Esophagus muscularis mucosa (tissue), 4 donors: ENCODE measurements at regions not wholly inside any gene's neighbourhood (a gene's known extent, or its start where the extent isn't known, plus 50 kb on each side); places are given as distances from the start of the nearest gene placed in this dataset.

Experiments
- DNase-seq: peaks from one replicate; pipeline ENCODE4 v3.0.0-alpha.2; 2017; ENCODE audit errors: extremely low spot score
- H3K27ac ChIP-seq, 4 donors: fragments of 200-600 bp; sonication (generic); replicated peaks in 1 of 4; 1 replicate in 3 of 4; 2 replicates in 1 of 4; pipeline ENCODE4 v1.5.1; 2016 to 2019; ENCODE audit warnings: mild to moderate bottlenecking in 1 of 4
- H3K27me3 ChIP-seq, 4 donors: fragments of 200-600 bp; sonication (generic); one replicate each; pipeline versions ENCODE4 v1.5.1 to v1.6.0; 2016 to 2019
- H3K36me3 ChIP-seq, 4 donors: fragments of 200-600 bp; sonication (generic); one replicate each; pipeline ENCODE4 v1.5.1; 2016 to 2019
- H3K4me1 ChIP-seq, 4 donors: fragments of 200-600 bp; sonication (generic); one replicate each; pipeline ENCODE4 v1.5.1; 2016 to 2019
- H3K4me3 ChIP-seq, 4 donors: fragments of 200-600 bp; sonication (generic); 1 replicate in 2 of 4; 2 replicates in 2 of 4; pipeline ENCODE4 v1.5.1; 2016 to 2019; ENCODE audit warnings: mild to moderate bottlenecking in 4 of 4, moderate library complexity in 1 of 4
- H3K9me3 ChIP-seq, 4 donors: fragments of 200-600 bp; sonication (generic); 1 replicate in 3 of 4; 2 replicates in 1 of 4; pipeline ENCODE4 v1.5.1; 2016 to 2019
- EP300 ChIP-seq: sonication (generic); formaldehyde crosslinking; IDR thresholded peaks from one replicate; pipeline ENCODE4 v1.6.1; 2017; ENCODE audit warnings: antibody characterized with exemption
- POLR2A ChIP-seq: fragments of 450-650 bp; IDR thresholded peaks from one replicate; pipeline ENCODE4 v1.6.1; 2017; ENCODE audit warnings: antibody characterized with exemption, moderate library complexity, mild to moderate bottlenecking, low read depth
- POLR2AphosphoS5 ChIP-seq, 2 donors: sonication (generic); formaldehyde crosslinking; IDR thresholded peaks; one replicate each; pipeline ENCODE4 v1.6.1; 2017; ENCODE audit warnings: antibody characterized with exemption in 2 of 2
- WGBS: methylation state at CpG from one replicate; pipeline ENCODE4 v1.1.5; 2018; 5-methylcytosine and 5-hydroxymethylcytosine counted together
- intact Hi-C: fragments of 100-400 bp; cut with DNase I; formaldehyde crosslinking; loops from one replicate; pipeline ENCODE4 v1.15.1; 2023
- TF ChIP-seq, protein P1 (sequence below), 3 experiments: fragments of 200-600 bp in 2 of 3; fragments of 450-650 bp in 1 of 3; sonication (generic) in 2 of 3; IDR thresholded peaks; one replicate each; pipeline ENCODE4 v1.5.1; 2017 to 2019; ENCODE audit warnings: antibody characterized with exemption in 3 of 3, mild to moderate bottlenecking in 2 of 3, moderate library complexity in 1 of 3

DNA sequence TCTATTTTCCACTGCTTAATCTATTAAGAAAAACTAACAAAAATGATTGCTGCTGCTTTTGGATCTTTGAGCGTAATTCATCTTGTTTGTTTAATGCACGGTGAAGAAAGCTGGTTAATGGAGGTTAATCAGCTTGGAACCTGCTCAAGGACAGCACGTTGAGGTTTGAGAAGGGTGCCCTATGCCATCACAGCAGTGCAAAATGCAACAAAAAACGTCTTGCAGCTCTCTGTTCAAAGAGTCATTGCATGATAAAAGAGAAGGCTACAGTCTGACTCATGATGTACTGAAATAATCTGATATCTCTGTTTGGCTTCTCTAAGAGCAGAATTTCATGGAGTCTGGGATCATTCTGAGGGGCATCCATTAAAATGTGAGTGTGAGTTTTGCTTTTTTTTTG is 80.6 kb upstream of the PREP start:
- TF ChIP-seq, protein P1, sequence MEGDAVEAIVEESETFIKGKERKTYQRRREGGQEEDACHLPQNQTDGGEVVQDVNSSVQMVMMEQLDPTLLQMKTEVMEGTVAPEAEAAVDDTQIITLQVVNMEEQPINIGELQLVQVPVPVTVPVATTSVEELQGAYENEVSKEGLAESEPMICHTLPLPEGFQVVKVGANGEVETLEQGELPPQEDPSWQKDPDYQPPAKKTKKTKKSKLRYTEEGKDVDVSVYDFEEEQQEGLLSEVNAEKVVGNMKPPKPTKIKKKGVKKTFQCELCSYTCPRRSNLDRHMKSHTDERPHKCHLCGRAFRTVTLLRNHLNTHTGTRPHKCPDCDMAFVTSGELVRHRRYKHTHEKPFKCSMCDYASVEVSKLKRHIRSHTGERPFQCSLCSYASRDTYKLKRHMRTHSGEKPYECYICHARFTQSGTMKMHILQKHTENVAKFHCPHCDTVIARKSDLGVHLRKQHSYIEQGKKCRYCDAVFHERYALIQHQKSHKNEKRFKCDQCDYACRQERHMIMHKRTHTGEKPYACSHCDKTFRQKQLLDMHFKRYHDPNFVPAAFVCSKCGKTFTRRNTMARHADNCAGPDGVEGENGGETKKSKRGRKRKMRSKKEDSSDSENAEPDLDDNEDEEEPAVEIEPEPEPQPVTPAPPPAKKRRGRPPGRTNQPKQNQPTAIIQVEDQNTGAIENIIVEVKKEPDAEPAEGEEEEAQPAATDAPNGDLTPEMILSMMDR (IDR thresholded peaks at IDR 0.05), result no peak
- TF ChIP-seq POLR2AphosphoS5 (IDR thresholded peaks at IDR 0.05) (no peak), POLR2A (no peak), EP300 (no peak)
- H3K27ac ChIP-seq, result no peak overlapping the region
- DNase-seq, result no peak
- intact Hi-C loops, result loop anchor here (10.0 kb wide), 2 partner anchors 511 to 601 kb away; partner anchors contain the start of gene PRDM1
- no peaks in the 10 kb centered on the region for H3K9me3 ChIP-seq
- no peaks in the 10 kb centered on the region for H3K36me3 ChIP-seq
- WGBS, result 64% methylated on average over 4 of the region's 4 CpGs
- H3K27me3 ChIP-seq, result no peaks in the 10 kb centered on the region
- no peak overlapping the region for H3K4me3 ChIP-seq
- peaks cover 8 to 39% (median 34%) of the 10 kb centered on the region in 4 donors for H3K4me1 ChIP-seq

DNA sequence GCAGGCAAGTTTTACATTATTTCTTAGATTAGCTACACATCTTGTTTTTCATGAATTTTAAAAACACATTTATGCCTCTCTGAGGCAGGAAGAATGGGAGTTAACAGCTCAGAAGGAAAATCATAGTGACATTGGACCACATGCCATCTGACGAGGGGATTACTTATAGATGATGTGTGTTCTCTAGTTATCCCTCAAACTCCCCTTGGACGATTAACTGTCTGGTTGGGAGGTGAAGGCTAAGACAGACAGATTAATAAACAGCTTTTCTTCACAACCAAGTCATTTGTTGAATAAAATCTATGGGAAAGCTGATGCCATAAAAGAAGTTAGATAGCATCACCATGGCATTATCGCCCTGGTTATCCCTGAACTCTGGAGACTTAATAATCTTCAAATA is 80.0 kb upstream of the PREP start:
- H3K4me1 ChIP-seq, result peaks cover 4 to 34% (median 29%) of the 10 kb centered on the region in 4 donors
- WGBS, result 82% methylated on average over 3 of the region's 3 CpGs
- DNase-seq, result no peak
- no peak for TF ChIP-seq EP300
- TF ChIP-seq, protein P1 (IDR thresholded peaks at IDR 0.05), result no peak
- no peak for TF ChIP-seq POLR2A
- TF ChIP-seq POLR2AphosphoS5 (IDR thresholded peaks at IDR 0.05), result no peak
- H3K27me3 ChIP-seq, result no peaks in the 10 kb centered on the region
- H3K36me3 ChIP-seq, result no peaks in the 10 kb centered on the region
- no peaks in the 10 kb centered on the region for H3K9me3 ChIP-seq
- no peak overlapping the region for H3K4me3 ChIP-seq
- no peak overlapping the region for H3K27ac ChIP-seq
- intact Hi-C loops, result loop anchor here (10.0 kb wide), 2 partner anchors 512 to 602 kb away; partner anchors contain the start of gene PRDM1

DNA sequence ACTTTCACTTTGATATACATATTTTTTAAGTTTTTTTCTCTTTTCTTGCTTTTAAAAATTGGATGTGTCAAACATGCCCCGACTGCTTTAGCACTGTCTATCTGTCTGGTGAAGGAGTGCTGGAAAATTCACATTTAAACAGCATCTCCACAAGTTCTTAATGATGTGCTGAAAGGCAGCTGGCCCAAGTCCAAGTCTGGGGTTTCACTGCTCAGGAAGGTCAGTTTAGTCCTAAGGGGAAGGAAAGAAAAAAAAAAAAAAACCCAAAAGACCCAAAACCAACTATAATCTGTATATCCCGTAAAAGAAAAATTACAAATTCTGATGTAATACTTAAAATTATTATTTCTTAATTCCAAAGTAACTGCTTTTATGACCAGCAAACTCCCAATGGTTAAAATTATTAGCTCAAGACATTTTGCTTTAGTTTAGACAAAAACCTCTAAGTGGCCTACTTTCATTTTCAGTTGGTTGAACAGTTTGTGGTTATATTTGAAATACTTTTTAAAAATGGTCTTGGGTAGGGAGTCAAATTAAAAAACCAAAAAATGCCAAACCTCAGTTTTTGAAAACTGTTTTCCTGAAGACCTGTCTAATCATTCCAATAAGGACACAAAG is 79.5 kb upstream of the PREP start:
- Histone ChIP-seq H3K36me3 (no peaks in the 10 kb centered on the region), H3K27me3 (no peaks in the 10 kb centered on the region), H3K9me3 (peaks cover 0 to under 1% (median 0%) of the 10 kb centered on the region in 4 donors), H3K27ac (no peak overlapping the region), H3K4me1 (peaks cover 4 to 33% (median 28%) of the 10 kb centered on the region in 4 donors), H3K4me3 (no peak overlapping the region)
- 34% methylated on average over 2 of the region's 2 CpGs for WGBS
- no peak for DNase-seq
- intact Hi-C loops, result loop anchor here (10.0 kb wide), 2 partner anchors 512 to 602 kb away; partner anchors contain the start of gene PRDM1
- TF ChIP-seq POLR2A (no peak), POLR2AphosphoS5 (IDR thresholded peaks at IDR 0.05) (no peak), EP300 (no peak)
- TF ChIP-seq, protein P1 (IDR thresholded peaks at IDR 0.05), result no peak

DNA sequence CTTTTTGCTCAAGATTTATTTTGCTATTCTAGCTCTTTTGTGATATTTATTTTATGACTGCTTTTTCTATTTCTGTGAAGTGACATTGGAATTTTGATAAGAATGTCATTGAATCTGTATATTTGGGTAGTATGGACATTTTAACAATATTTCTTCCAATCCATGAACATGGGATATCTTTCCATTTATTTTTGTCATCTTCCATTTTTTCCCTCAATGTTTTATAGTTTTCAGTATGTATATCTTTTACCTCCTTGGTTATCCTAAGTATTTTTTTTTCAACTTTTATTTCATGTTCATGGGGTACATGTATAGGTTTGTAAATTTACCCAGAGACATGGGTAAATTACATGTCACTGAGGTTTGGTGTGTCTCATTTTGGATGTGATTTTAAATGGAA is 74.1 kb upstream of the PREP start:
- DNase-seq, result no peak
- H3K27ac ChIP-seq, result no peak overlapping the region
- H3K9me3 ChIP-seq, result peaks cover 0 to 10% (median 9%) of the 10 kb centered on the region in 4 donors
- intact Hi-C loops, result no loop called here
- H3K36me3 ChIP-seq, result no peaks in the 10 kb centered on the region
- H3K27me3 ChIP-seq, result no peaks in the 10 kb centered on the region
- H3K4me1 ChIP-seq, result peaks cover 1 to 11% (median 9%) of the 10 kb centered on the region in 4 donors
- no peak for TF ChIP-seq EP300
- TF ChIP-seq, protein P1 (IDR thresholded peaks at IDR 0.05), result no peak
- no peak for TF ChIP-seq POLR2AphosphoS5 (IDR thresholded peaks at IDR 0.05)
- no peak overlapping the region for H3K4me3 ChIP-seq

DNA sequence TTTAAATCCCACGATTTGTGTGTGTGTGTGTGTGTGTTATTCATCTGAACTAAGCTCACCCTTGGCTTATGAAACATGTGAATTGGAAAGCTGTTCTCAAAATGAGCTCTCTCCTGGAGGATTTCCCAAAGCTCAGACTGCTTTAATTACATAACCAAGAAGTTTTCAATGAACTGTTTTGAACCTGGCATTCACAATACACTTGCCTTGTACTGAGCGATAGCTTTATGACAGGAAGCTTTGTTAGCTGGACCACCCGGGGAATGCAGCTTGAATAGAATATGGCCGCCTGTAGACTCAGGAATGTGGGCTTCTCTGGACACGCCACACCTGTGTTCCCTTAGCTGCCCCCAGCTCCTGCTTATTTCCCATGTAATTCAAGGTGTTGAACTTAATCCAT is 71.4 kb upstream of the PREP start:
- DNase-seq, result no peak
- H3K36me3 ChIP-seq, result no peaks in the 10 kb centered on the region
- H3K27ac ChIP-seq, result no peak overlapping the region
- TF ChIP-seq POLR2A (no peak), EP300 (no peak), POLR2AphosphoS5 (IDR thresholded peaks at IDR 0.05) (no peak)
- TF ChIP-seq, protein P1 (IDR thresholded peaks at IDR 0.05), result no peak
- WGBS, result 34% methylated on average over 4 of the region's 5 CpGs
- H3K4me3 ChIP-seq, result no peak overlapping the region
- intact Hi-C loops, result no loop called here
- no peaks in the 10 kb centered on the region for H3K27me3 ChIP-seq
- peaks cover 0 to 10% (median 9%) of the 10 kb centered on the region in 4 donors for H3K9me3 ChIP-seq
- H3K4me1 ChIP-seq, result peaks cover 0 to 7% (median 5%) of the 10 kb centered on the region in 4 donors
